ENCODE measurements at regions not wholly inside any gene's neighbourhood (a gene's known extent, or its start where the extent isn't known, plus 50 kb on each side); places are given as distances from the start of the nearest gene placed in this dataset.

DNA sequence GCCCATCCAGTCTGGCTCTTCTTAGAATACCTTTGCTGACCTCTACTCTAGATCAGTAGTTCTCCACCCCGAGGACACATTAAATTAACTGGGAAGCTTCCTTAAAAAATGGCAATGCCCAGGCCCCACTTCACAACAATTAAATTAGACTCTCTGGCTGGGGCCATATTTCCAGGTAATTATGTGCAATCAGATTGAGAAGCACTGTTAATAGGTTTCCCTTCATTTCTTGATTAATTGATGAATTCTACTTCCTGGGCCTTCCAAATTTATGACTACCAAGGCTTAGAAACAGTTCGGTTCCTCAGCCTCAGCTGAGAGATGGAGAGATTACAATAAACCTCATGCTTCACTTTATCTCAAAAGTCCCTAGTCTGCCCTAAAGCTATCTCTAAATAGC lies 71.7 kb upstream of the LIMCH1 start:
- Histone ChIP-seq H3K4me3 (no peak overlapping the region), H3K27ac (no peak overlapping the region), H3K27me3 (no peaks in the 10 kb centered on the region), H3K36me3 (ENCODE audit: low read depth, missing control alignments) (no peaks in the 10 kb centered on the region), H3K4me1 (no peaks in the 10 kb centered on the region), H3K9me3 (no peaks in the 10 kb centered on the region)
- TF ChIP-seq POLR2A (IDR thresholded peaks at IDR 0.05): no peak
- TF ChIP-seq, protein P1, sequence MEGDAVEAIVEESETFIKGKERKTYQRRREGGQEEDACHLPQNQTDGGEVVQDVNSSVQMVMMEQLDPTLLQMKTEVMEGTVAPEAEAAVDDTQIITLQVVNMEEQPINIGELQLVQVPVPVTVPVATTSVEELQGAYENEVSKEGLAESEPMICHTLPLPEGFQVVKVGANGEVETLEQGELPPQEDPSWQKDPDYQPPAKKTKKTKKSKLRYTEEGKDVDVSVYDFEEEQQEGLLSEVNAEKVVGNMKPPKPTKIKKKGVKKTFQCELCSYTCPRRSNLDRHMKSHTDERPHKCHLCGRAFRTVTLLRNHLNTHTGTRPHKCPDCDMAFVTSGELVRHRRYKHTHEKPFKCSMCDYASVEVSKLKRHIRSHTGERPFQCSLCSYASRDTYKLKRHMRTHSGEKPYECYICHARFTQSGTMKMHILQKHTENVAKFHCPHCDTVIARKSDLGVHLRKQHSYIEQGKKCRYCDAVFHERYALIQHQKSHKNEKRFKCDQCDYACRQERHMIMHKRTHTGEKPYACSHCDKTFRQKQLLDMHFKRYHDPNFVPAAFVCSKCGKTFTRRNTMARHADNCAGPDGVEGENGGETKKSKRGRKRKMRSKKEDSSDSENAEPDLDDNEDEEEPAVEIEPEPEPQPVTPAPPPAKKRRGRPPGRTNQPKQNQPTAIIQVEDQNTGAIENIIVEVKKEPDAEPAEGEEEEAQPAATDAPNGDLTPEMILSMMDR (IDR thresholded peaks at IDR 0.05): no peak
- intact Hi-C loops (cut with DNase I; ENCODE audit: low total_unique reads): no loop called here
- no peak for DNase-seq
- WGBS, 2 donors: 67 to 75% methylated on average over 2 of the region's 2 CpGs

GRCh38 chr4:41468122-41468521 lies 69.8 kb upstream of the LIMCH1 start:
- intact Hi-C loops (cut with DNase I; ENCODE audit: low total_unique reads): no loop called here

DNA sequence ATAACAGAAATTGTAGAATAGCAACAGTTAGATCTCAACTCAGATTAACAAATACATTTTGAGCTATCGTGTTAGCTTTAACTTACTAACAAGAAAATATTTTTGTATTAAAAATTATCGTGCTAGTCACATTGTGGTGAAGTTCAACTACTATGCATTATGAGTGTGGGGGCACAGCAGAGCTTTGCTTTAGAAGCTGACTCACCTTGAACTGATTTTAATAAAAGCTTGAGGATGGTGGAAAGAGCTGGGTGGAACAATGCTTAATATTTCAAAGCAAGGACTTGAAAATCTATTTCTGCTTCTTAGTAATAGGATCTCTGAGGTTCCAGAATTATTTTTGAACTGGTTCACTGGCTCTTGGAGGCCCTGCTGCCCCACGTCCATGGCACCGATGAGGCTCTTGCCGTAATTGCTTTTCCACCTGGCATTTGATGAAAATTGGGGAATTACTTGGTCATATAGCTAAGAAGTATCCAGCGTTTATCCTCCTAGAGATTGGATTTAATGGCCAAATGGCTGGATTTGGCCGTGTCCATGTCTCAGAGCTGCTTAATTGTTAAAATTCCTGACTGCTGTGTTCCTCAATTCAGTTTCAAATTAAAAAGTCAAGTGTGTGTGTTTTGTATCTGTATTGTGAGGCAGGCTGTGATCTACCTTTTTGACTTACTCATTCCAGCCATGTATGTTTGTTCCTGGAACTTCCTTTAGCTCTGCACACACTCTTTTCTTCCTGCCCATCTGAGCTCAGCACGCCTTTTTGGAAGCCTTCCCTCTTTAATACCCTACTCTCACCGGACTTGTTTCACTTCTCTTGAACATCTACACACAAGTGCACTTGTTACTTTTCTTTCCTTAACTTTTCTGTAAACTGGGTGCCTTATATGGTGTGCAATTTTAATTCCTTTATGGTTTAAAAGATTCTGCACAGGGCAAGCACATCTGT lies 66.6 kb upstream of the LIMCH1 start:
- DNase-seq: no peak
- H3K27ac ChIP-seq: no peak overlapping the region
- WGBS, 2 donors: 77 to 92% methylated on average over 7 to 9 of the region's 9 CpGs

More at GRCh38 chr4:41468122-41468521, 69.8 kb upstream of the LIMCH1 start:
- Histone ChIP-seq H3K4me1 (no peaks in the 10 kb centered on the region), H3K9me3 (no peaks in the 10 kb centered on the region), H3K36me3 (ENCODE audit: low read depth, missing control alignments) (no peaks in the 10 kb centered on the region), H3K4me3 (no peak overlapping the region), H3K27me3 (no peaks in the 10 kb centered on the region), H3K27ac (no peak overlapping the region)
- 75% methylated on average over 1 of the region's 1 CpG for WGBS, 2 donors
- DNase-seq: no peak
- TF ChIP-seq, protein P1 (IDR thresholded peaks at IDR 0.05): no peak
- TF ChIP-seq POLR2A (IDR thresholded peaks at IDR 0.05): no peak

GRCh38 chr4:41472081-41472480 lies 65.9 kb upstream of the LIMCH1 start:
- Histone ChIP-seq H3K27ac (no peak overlapping the region), H3K27me3 (no peaks in the 10 kb centered on the region), H3K9me3 (no peaks in the 10 kb centered on the region), H3K4me1 (no peaks in the 10 kb centered on the region), H3K36me3 (ENCODE audit: low read depth, missing control alignments) (no peaks in the 10 kb centered on the region), H3K4me3 (no peak overlapping the region)
- intact Hi-C loops (cut with DNase I; ENCODE audit: low total_unique reads): no loop called here
- TF ChIP-seq, protein P1 (IDR thresholded peaks at IDR 0.05): no peak
- TF ChIP-seq POLR2A (IDR thresholded peaks at IDR 0.05): no peak
- WGBS, 2 donors: 85 to 87% methylated on average over 5 of the region's 5 CpGs
- DNase-seq: no peak

More for the DNA sequence above, 66.6 kb upstream of the LIMCH1 start:
- no peak overlapping the region for H3K4me3 ChIP-seq
- no peak for TF ChIP-seq POLR2A (IDR thresholded peaks at IDR 0.05)
- TF ChIP-seq, protein P1 (IDR thresholded peaks at IDR 0.05): no peak
- H3K27me3 ChIP-seq: no peaks in the 10 kb centered on the region
- H3K4me1 ChIP-seq: no peaks in the 10 kb centered on the region
- H3K36me3 ChIP-seq (ENCODE audit: low read depth, missing control alignments): no peaks in the 10 kb centered on the region
- intact Hi-C loops (cut with DNase I; ENCODE audit: low total_unique reads): no loop called here
- no peaks in the 10 kb centered on the region for H3K9me3 ChIP-seq
